ENCODE measurements at regions not wholly inside any gene's neighbourhood (a gene's known extent, or its start where the extent isn't known, plus 50 kb on each side); places are given as distances from the start of the nearest gene placed in this dataset.

DNA sequence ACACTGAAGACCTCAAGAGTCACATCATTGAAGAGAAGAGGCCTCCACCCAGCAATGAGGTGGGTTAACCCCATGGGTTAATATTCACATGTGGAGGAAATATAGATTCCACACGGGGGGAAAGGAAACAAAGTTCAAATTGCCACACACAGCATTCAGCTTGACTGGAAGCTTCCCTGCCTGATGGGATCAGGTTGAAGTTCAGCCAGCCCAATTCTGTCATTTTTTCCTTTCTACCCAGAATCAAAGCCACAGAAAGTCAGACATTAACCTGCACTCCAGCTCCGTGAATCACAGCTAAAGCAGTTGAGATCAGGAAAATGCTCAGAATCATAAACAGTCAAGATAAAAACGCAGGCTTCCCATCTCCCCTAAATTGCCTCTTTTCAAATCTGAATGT is 208.7 kb upstream of the OBI1 start (continued):
- TF ChIP-seq, protein P1, sequence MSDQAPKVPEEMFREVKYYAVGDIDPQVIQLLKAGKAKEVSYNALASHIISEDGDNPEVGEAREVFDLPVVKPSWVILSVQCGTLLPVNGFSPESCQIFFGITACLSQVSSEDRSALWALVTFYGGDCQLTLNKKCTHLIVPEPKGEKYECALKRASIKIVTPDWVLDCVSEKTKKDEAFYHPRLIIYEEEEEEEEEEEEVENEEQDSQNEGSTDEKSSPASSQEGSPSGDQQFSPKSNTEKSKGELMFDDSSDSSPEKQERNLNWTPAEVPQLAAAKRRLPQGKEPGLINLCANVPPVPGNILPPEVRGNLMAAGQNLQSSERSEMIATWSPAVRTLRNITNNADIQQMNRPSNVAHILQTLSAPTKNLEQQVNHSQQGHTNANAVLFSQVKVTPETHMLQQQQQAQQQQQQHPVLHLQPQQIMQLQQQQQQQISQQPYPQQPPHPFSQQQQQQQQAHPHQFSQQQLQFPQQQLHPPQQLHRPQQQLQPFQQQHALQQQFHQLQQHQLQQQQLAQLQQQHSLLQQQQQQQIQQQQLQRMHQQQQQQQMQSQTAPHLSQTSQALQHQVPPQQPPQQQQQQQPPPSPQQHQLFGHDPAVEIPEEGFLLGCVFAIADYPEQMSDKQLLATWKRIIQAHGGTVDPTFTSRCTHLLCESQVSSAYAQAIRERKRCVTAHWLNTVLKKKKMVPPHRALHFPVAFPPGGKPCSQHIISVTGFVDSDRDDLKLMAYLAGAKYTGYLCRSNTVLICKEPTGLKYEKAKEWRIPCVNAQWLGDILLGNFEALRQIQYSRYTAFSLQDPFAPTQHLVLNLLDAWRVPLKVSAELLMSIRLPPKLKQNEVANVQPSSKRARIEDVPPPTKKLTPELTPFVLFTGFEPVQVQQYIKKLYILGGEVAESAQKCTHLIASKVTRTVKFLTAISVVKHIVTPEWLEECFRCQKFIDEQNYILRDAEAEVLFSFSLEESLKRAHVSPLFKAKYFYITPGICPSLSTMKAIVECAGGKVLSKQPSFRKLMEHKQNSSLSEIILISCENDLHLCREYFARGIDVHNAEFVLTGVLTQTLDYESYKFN (CRISPR knock-in tag; conservative IDR thresholded peaks at IDR 0.05) = peak; percentile 65
- TF ChIP-seq, protein P2, sequence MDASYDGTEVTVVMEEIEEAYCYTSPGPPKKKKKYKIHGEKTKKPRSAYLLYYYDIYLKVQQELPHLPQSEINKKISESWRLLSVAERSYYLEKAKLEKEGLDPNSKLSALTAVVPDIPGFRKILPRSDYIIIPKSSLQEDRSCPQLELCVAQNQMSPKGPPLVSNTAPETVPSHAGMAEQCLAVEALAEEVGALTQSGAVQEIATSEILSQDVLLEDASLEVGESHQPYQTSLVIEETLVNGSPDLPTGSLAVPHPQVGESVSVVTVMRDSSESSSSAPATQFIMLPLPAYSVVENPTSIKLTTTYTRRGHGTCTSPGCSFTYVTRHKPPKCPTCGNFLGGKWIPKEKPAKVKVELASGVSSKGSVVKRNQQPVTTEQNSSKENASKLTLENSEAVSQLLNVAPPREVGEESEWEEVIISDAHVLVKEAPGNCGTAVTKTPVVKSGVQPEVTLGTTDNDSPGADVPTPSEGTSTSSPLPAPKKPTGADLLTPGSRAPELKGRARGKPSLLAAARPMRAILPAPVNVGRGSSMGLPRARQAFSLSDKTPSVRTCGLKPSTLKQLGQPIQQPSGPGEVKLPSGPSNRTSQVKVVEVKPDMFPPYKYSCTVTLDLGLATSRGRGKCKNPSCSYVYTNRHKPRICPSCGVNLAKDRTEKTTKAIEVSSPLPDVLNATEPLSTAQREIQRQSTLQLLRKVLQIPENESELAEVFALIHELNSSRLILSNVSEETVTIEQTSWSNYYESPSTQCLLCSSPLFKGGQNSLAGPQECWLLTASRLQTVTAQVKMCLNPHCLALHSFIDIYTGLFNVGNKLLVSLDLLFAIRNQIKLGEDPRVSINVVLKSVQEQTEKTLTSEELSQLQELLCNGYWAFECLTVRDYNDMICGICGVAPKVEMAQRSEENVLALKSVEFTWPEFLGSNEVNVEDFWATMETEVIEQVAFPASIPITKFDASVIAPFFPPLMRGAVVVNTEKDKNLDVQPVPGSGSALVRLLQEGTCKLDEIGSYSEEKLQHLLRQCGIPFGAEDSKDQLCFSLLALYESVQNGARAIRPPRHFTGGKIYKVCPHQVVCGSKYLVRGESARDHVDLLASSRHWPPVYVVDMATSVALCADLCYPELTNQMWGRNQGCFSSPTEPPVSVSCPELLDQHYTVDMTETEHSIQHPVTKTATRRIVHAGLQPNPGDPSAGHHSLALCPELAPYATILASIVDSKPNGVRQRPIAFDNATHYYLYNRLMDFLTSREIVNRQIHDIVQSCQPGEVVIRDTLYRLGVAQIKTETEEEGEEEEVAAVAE (CRISPR knock-in tag; IDR thresholded peaks at IDR 0.05; ENCODE audit: borderline replicate concordance) = no peak
- TF ChIP-seq ZBTB8A (CRISPR knock-in tag; IDR thresholded peaks at IDR 0.05; ENCODE audit: borderline replicate concordance, low read depth) = no peak
- TF ChIP-seq HNF4G (IDR thresholded peaks at IDR 0.05; ENCODE audit: borderline replicate concordance, low read depth, low read length) = peak; percentile 62; the same call in 1 of the 2 replicates
- no peak for TF ChIP-seq HNF4G (CRISPR knock-in tag; IDR thresholded peaks at IDR 0.05; ENCODE audit: borderline replicate concordance, low read depth)
- TF ChIP-seq, protein P3, sequence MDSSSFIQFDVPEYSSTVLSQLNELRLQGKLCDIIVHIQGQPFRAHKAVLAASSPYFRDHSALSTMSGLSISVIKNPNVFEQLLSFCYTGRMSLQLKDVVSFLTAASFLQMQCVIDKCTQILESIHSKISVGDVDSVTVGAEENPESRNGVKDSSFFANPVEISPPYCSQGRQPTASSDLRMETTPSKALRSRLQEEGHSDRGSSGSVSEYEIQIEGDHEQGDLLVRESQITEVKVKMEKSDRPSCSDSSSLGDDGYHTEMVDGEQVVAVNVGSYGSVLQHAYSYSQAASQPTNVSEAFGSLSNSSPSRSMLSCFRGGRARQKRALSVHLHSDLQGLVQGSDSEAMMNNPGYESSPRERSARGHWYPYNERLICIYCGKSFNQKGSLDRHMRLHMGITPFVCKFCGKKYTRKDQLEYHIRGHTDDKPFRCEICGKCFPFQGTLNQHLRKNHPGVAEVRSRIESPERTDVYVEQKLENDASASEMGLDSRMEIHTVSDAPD (CRISPR knock-in tag; IDR thresholded peaks at IDR 0.05) = no peak
- TF ChIP-seq ZNF709 (CRISPR knock-in tag; IDR thresholded peaks at IDR 0.05) = no peak
- TF ChIP-seq ELF3 (CRISPR knock-in tag; IDR thresholded peaks at IDR 0.05) = 0 out of 2 replicates have a peak, but pooled peaks have one; percentile 31
- no peak for TF ChIP-seq RBFOX2 (IDR thresholded peaks at IDR 0.05; ENCODE audit: low read depth, low read length)
- TF ChIP-seq ZNF292 (CRISPR knock-in tag; IDR thresholded peaks at IDR 0.05; ENCODE audit: borderline replicate concordance, low read depth) = peak; percentile 42; the same call in 1 of the 2 replicates
- TF ChIP-seq, protein P4, sequence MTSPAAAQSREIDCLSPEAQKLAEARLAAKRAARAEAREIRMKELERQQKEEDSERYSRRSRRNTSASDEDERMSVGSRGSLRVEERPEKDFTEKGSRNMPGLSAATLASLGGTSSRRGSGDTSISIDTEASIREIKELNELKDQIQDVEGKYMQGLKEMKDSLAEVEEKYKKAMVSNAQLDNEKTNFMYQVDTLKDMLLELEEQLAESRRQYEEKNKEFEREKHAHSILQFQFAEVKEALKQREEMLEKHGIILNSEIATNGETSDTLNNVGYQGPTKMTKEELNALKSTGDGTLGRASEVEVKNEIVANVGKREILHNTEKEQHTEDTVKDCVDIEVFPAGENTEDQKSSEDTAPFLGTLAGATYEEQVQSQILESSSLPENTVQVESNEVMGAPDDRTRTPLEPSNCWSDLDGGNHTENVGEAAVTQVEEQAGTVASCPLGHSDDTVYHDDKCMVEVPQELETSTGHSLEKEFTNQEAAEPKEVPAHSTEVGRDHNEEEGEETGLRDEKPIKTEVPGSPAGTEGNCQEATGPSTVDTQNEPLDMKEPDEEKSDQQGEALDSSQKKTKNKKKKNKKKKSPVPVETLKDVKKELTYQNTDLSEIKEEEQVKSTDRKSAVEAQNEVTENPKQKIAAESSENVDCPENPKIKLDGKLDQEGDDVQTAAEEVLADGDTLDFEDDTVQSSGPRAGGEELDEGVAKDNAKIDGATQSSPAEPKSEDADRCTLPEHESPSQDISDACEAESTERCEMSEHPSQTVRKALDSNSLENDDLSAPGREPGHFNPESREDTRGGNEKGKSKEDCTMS (CRISPR knock-in tag; conservative IDR thresholded peaks at IDR 0.05) = no peak
- TF ChIP-seq ZFP36 (IDR thresholded peaks at IDR 0.05; ENCODE audit: borderline replicate concordance, low read depth, low read length, partially characterized antibody) = no peak
- TF ChIP-seq, protein P5, sequence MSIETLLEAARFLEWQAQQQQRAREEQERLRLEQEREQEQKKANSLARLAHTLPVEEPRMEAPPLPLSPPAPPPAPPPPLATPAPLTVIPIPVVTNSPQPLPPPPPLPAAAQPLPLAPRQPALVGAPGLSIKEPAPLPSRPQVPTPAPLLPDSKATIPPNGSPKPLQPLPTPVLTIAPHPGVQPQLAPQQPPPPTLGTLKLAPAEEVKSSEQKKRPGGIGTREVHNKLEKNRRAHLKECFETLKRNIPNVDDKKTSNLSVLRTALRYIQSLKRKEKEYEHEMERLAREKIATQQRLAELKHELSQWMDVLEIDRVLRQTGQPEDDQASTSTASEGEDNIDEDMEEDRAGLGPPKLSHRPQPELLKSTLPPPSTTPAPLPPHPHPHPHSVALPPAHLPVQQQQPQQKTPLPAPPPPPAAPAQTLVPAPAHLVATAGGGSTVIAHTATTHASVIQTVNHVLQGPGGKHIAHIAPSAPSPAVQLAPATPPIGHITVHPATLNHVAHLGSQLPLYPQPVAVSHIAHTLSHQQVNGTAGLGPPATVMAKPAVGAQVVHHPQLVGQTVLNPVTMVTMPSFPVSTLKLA (IDR thresholded peaks at IDR 0.05) = no peak
- no peak for TF ChIP-seq JUND (CRISPR knock-in tag; IDR thresholded peaks at IDR 0.05)
- peak; percentile 40; the same call in 1 of the 2 replicates for TF ChIP-seq SALL1 (CRISPR knock-in tag; IDR thresholded peaks at IDR 0.05)
- TF ChIP-seq ZSCAN12 (CRISPR knock-in tag; IDR thresholded peaks at IDR 0.05) = no peak
- TF ChIP-seq ZNF33B (CRISPR knock-in tag; IDR thresholded peaks at IDR 0.05) = no peak
